H1 (cell line): ENCODE measurements at regions not wholly inside any gene's neighbourhood (a gene's known extent, or its start where the extent isn't known, plus 50 kb on each side); places are given as distances from the start of the nearest gene placed in this dataset.

Experiments
- CTCF ChIA-PET: fragments of 300-600 bp; sonication (Branson Sonifier 250); formaldehyde crosslinking; loops from one replicate; lab custom pipeline; 2021; ENCODE audit not compliant: partially characterized antibody; lab: Charles Lee
- POLR2A ChIA-PET: fragments of 300-600 bp; sonication (Branson Sonifier 250); formaldehyde crosslinking; loops from one replicate; lab custom pipeline; 2021; ENCODE audit warnings: inconsistent platforms; ENCODE audit not compliant: partially characterized antibody; lab: Charles Lee
- DNase-seq, 2 experiments: peaks; one replicate each; pipeline versions ENCODE4 v3.0.0 to v3.0.0-alpha.2; 2010 to 2022; ENCODE audit warnings: low spot score in 2 of 2, low read depth in 1 of 2, mixed read lengths in 1 of 2
- FAIRE-seq: peaks from 2 replicates; lab custom pipeline; 2011; peaks lifted over from hg19 to GRCh38; lab: Jason Lieb, UNC
- H2AFZ ChIP-seq: 2 replicates; pipeline ENCODE4 v1.8.1; 2012; ENCODE audit warnings: low read length, inconsistent platforms
- H2AK5ac ChIP-seq: 2 replicates; pipeline ENCODE4 v1.6.1; 2013; ENCODE audit warnings: low read depth, low read length
- H2BK120ac ChIP-seq: replicated peaks from 2 replicates; pipeline ENCODE3; 2013; ENCODE audit warnings: low read depth, low read length, inconsistent platforms
- H2BK12ac ChIP-seq: 2 replicates; pipeline ENCODE4 v1.6.1; 2013; ENCODE audit warnings: low read depth, low read length
- H2BK15ac ChIP-seq: 2 replicates; pipeline ENCODE4 v1.6.1; 2013; ENCODE audit warnings: low read length
- H2BK20ac ChIP-seq: 2 replicates; pipeline ENCODE4 v1.6.1; 2013; ENCODE audit warnings: low read length
- H2BK5ac ChIP-seq: 2 replicates; pipeline ENCODE4 v1.6.1; 2013; ENCODE audit warnings: low read depth, low read length
- H3K14ac ChIP-seq: 2 replicates; pipeline ENCODE4 v1.6.1; 2013; ENCODE audit warnings: inconsistent platforms; ENCODE audit not compliant: insufficient read length
- H3K18ac ChIP-seq: 2 replicates; pipeline ENCODE4 v1.6.1; 2013; ENCODE audit warnings: low read length; ENCODE audit errors: extremely low read depth
- H3K23ac ChIP-seq: 2 replicates; pipeline ENCODE4 v1.6.1; 2013; ENCODE audit warnings: inconsistent platforms; ENCODE audit not compliant: insufficient read length
- H3K23me2 ChIP-seq: 2 replicates; pipeline ENCODE4 v1.6.1; 2013; ENCODE audit warnings: low read depth, low read length
- H3K27ac ChIP-seq: 2 replicates; pipeline ENCODE4 v1.6.1; 2011; ENCODE audit warnings: low read depth, low read length, inconsistent platforms
- H3K27me3 ChIP-seq, 4 experiments: replicated peaks in 1 of 4; 1 replicate in 1 of 4; 2 replicates in 3 of 4; pipeline versions ENCODE4 v1.6.1 to v1.8.1; 2011 to 2013; ENCODE audit warnings: low read length in 3 of 4, mild to moderate bottlenecking in 3 of 4, inconsistent platforms in 2 of 4, mixed read lengths in 2 of 4, moderate library complexity in 1 of 4; ENCODE audit not compliant: control insufficient read depth in 3 of 4, insufficient read depth in 3 of 4; ENCODE audit errors: extremely low read depth in 1 of 4
- H3K36me3 ChIP-seq, 4 experiments: 2 replicates each; pipeline versions ENCODE4 v1.6.1 to v1.8.1; 2011 to 2013; ENCODE audit warnings: mild to moderate bottlenecking in 4 of 4, low read length in 3 of 4, moderate library complexity in 2 of 4, control low read depth in 1 of 4, inconsistent platforms in 1 of 4; ENCODE audit not compliant: insufficient read depth in 4 of 4, control insufficient read depth in 2 of 4
- H3K4ac ChIP-seq: replicated peaks from 2 replicates; pipeline ENCODE3; 2013; ENCODE audit warnings: low read length, low read depth, mixed read lengths, inconsistent platforms; ENCODE audit not compliant: insufficient read length
- H3K4me1 ChIP-seq, 4 experiments: replicated peaks in 1 of 4; 1 replicate in 1 of 4; 2 replicates in 3 of 4; pipeline versions ENCODE4 v1.6.1 to v1.8.1; 2011 to 2013; ENCODE audit warnings: low read length in 3 of 4, inconsistent platforms in 2 of 4, mixed read lengths in 1 of 4; ENCODE audit not compliant: insufficient read depth in 4 of 4, control insufficient read depth in 3 of 4
- H3K4me2 ChIP-seq, 2 experiments: 2 replicates each; pipeline versions ENCODE4 v1.6.1 to v1.8.1; 2011 to 2013; ENCODE audit warnings: low read depth in 2 of 2, low read length in 2 of 2, control low read depth in 1 of 2, inconsistent platforms in 1 of 2, mild to moderate bottlenecking in 1 of 2; ENCODE audit not compliant: insufficient read depth in 1 of 2
- H3K4me3 ChIP-seq, 4 experiments: fragments of 200-600, 300-600 bp in 1 of 4; sonication (generic), shearing (Covaris generic), sonication (Bioruptor Twin) in 1 of 4; 2 replicates each; pipeline versions ENCODE4 v1.5.1 to v1.8.1; 2011 to 2016; ENCODE audit warnings: low read length in 4 of 4, low read depth in 3 of 4, control low read depth in 2 of 4, inconsistent platforms in 2 of 4, mild to moderate bottlenecking in 2 of 4, mixed read lengths in 1 of 4, moderate library complexity in 1 of 4; ENCODE audit not compliant: insufficient read depth in 2 of 4; ENCODE audit errors: extremely low read depth in 1 of 4
- H3K56ac ChIP-seq: replicated peaks from 2 replicates; pipeline ENCODE3; 2013; ENCODE audit warnings: low read depth, mild to moderate bottlenecking, mixed read lengths, low read length, inconsistent platforms; ENCODE audit not compliant: insufficient read length
- H3K79me1 ChIP-seq: 2 replicates; pipeline ENCODE4 v1.6.1; 2013; ENCODE audit warnings: low read depth, low read length, control low read depth
- H3K79me2 ChIP-seq, 2 experiments: 2 replicates each; pipeline versions ENCODE4 v1.6.1 to v1.8.1; 2012 to 2013; ENCODE audit warnings: low read length in 2 of 2, mild to moderate bottlenecking in 2 of 2, inconsistent platforms in 1 of 2; ENCODE audit not compliant: insufficient read depth in 2 of 2, control insufficient read depth in 1 of 2
- H3K9ac ChIP-seq, 4 experiments: replicated peaks in 1 of 4; 1 replicate in 1 of 4; 2 replicates in 3 of 4; pipeline versions ENCODE4 v1.6.1 to v1.8.1; 2011 to 2013; ENCODE audit warnings: low read depth in 3 of 4, low read length in 3 of 4, control low read depth in 2 of 4, mild to moderate bottlenecking in 2 of 4, moderate library complexity in 2 of 4, inconsistent platforms in 1 of 4; ENCODE audit errors: extremely low read depth in 1 of 4
- H3K9me3 ChIP-seq, 2 experiments: 2 replicates each; pipeline versions ENCODE4 v1.6.1 to v1.8.1; 2012 to 2013; ENCODE audit warnings: mild to moderate bottlenecking in 2 of 2, moderate library complexity in 2 of 2, control low read depth in 1 of 2, inconsistent platforms in 1 of 2, low read depth in 1 of 2, low read length in 1 of 2, mixed read lengths in 1 of 2; ENCODE audit not compliant: insufficient read depth in 2 of 2
- H4K20me1 ChIP-seq, 2 experiments: replicated peaks in 1 of 2; 2 replicates each; pipeline versions ENCODE3 to v1.8.1; 2011 to 2013; ENCODE audit warnings: inconsistent platforms in 2 of 2, low read length in 2 of 2, mild to moderate bottlenecking in 1 of 2; ENCODE audit not compliant: insufficient read depth in 2 of 2, control insufficient read depth in 1 of 2
- H4K5ac ChIP-seq: 2 replicates; pipeline ENCODE4 v1.6.1; 2013; ENCODE audit warnings: low read length, low read depth, mixed read lengths, inconsistent platforms; ENCODE audit not compliant: insufficient read length
- H4K8ac ChIP-seq: 2 replicates; pipeline ENCODE4 v1.8.0; 2013; ENCODE audit warnings: mild to moderate bottlenecking, moderate library complexity, low read length, inconsistent platforms; ENCODE audit not compliant: insufficient read depth; ENCODE audit errors: extremely low read depth
- H4K91ac ChIP-seq: replicated peaks from 2 replicates; pipeline ENCODE3; 2013; ENCODE audit warnings: low read length, mixed read lengths, inconsistent platforms; ENCODE audit not compliant: insufficient read length
- CEBPB ChIP-seq: IDR thresholded peaks from 2 replicates; pipeline ENCODE4 v1.6.1; 2012; ENCODE audit warnings: low read depth, low read length
- KDM1A ChIP-seq: fragments of 200-600, 300-600 bp; sonication (generic); IDR thresholded peaks from 2 replicates; pipeline ENCODE4 v1.7.1; 2016; ENCODE audit warnings: mild to moderate bottlenecking, low read length, borderline replicate concordance
- KDM4A ChIP-seq: IDR thresholded peaks from one replicate; pipeline ENCODE4 v1.7.1; 2012; ENCODE audit warnings: low read depth, mild to moderate bottlenecking, moderate library complexity, low read length, inconsistent platforms; ENCODE audit not compliant: severe bottlenecking
- NANOG ChIP-seq: IDR thresholded peaks from 2 replicates; pipeline ENCODE4 v1.6.1; 2011; ENCODE audit warnings: low read length, low read depth, mild to moderate bottlenecking, inconsistent platforms; ENCODE audit not compliant: insufficient read depth, poor library complexity, severe bottlenecking
- POLR2A ChIP-seq, 2 experiments: IDR thresholded peaks; 1 replicate in 1 of 2; 2 replicates in 1 of 2; pipeline ENCODE4 v1.6.1; 2011; ENCODE audit warnings: low read depth in 2 of 2, low read length in 2 of 2, mild to moderate bottlenecking in 2 of 2; ENCODE audit errors: control extremely low read depth in 1 of 2
- SAP30 ChIP-seq: fragments of 300-600 bp; sonication (generic); IDR thresholded peaks from 2 replicates; pipeline ENCODE4 v1.7.1; 2012; ENCODE audit warnings: low read length, moderate library complexity, mild to moderate bottlenecking, inconsistent platforms; ENCODE audit not compliant: insufficient read depth, insufficient replicate concordance
- SIRT6 ChIP-seq: IDR thresholded peaks from one replicate; pipeline ENCODE4 v1.7.1; 2012; ENCODE audit warnings: low read length, inconsistent platforms
- SUZ12 ChIP-seq: fragments of 200-600 bp; sonication (generic); IDR thresholded peaks from 2 replicates; pipeline ENCODE4 v1.6.1; 2012; ENCODE audit warnings: mild to moderate bottlenecking, inconsistent platforms, low read length, moderate library complexity, mixed read lengths
- TEAD4 ChIP-seq: IDR thresholded peaks from 2 replicates; pipeline ENCODE4 v1.6.1; 2012; ENCODE audit warnings: low read depth, low read length, inconsistent platforms, mixed read lengths
- WGBS, 2 experiments: shearing (Covaris generic) in 1 of 2; methylation state at CpG; one replicate each; pipeline versions ENCODE4 v1.1.6 to v1.1.7; 2013 to 2015; ENCODE audit warnings: low lambda C conversion rate in 2 of 2, mixed read lengths in 2 of 2, inconsistent platforms in 1 of 2, low coverage in 1 of 2, missing lambda C conversion rate in 1 of 2; ENCODE audit not compliant: insufficient replicate concordance in 2 of 2, insufficient coverage in 1 of 2, insufficient read length in 1 of 2; ENCODE audit errors: extremely low coverage in 1 of 2, missing lambda C conversion rate in 1 of 2; 5-methylcytosine and 5-hydroxymethylcytosine counted together
- TF ChIP-seq, protein P1 (sequence below): IDR thresholded peaks from 2 replicates; pipeline ENCODE4 v1.6.1; 2012; ENCODE audit warnings: low read length, inconsistent platforms

DNA sequence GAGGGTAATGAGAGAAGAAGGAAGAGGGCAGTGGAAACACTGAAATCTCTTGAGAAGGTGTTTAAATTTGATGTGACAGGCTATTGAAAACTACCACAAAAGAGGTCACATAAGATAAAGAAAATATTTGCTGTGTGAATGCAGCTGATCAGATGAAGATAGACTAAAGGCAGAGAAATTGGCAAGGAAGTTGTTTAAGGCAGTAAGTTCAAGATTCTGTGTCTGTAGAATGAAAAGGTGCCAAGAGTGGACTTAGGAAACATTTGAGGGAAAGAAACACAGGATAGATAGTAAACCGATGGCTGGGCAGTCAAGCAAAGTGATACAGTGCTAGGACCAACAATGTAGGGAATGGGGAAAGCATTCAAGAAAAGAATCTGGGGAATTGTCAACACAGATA lies 332.3 kb upstream of the MARCKS start:
- Histone ChIP-seq H3K79me2 (no peaks in the 10 kb centered on the region), H2BK5ac (no peak overlapping the region), H3K36me3 (no peaks in the 10 kb centered on the region), H2BK120ac (no peak overlapping the region), H4K8ac (no peak overlapping the region), H3K14ac (no peak overlapping the region), H3K4me2 (no peak overlapping the region), H3K27me3 (no peaks in the 10 kb centered on the region)
- POLR2A ChIA-PET = no interaction called here
- no peak for TF ChIP-seq CEBPB
- no peak for TF ChIP-seq SIRT6
- TF ChIP-seq NANOG = no peak
- no peak for TF ChIP-seq KDM1A
- no peak for TF ChIP-seq TEAD4
- no peak for TF ChIP-seq SAP30
- TF ChIP-seq, protein P1, sequence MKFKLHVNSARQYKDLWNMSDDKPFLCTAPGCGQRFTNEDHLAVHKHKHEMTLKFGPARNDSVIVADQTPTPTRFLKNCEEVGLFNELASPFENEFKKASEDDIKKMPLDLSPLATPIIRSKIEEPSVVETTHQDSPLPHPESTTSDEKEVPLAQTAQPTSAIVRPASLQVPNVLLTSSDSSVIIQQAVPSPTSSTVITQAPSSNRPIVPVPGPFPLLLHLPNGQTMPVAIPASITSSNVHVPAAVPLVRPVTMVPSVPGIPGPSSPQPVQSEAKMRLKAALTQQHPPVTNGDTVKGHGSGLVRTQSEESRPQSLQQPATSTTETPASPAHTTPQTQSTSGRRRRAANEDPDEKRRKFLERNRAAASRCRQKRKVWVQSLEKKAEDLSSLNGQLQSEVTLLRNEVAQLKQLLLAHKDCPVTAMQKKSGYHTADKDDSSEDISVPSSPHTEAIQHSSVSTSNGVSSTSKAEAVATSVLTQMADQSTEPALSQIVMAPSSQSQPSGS = no peak
- TF ChIP-seq SUZ12 = no peak
- no peak for TF ChIP-seq KDM4A
- TF ChIP-seq POLR2A (IDR thresholded peaks at IDR 0.05; ENCODE audit: control extremely low read depth in 1 of 2, low read depth in 2 of 2, low read length in 2 of 2) = no peak
- TF ChIP-seq, all 59 proteins: peak for 0
- H3K4ac ChIP-seq = no peak overlapping the region
- no peak overlapping the region for H3K23ac ChIP-seq
- no peak overlapping the region for H3K4me3 ChIP-seq
- no peak overlapping the region for H2AFZ ChIP-seq
- H2BK15ac ChIP-seq = no peak overlapping the region
- H3K9me3 ChIP-seq = no peaks in the 10 kb centered on the region
- H3K23me2 ChIP-seq = no peaks in the 10 kb centered on the region
- no peak overlapping the region for H3K27ac ChIP-seq
- H3K79me1 ChIP-seq = no peaks in the 10 kb centered on the region
- CTCF ChIA-PET = no interaction called here
- no peak overlapping the region for H4K5ac ChIP-seq
- no peak overlapping the region for H3K18ac ChIP-seq
- H2BK20ac ChIP-seq = no peak overlapping the region
- H3K4me1 ChIP-seq = no peaks in the 10 kb centered on the region
- H3K9ac ChIP-seq = no peak overlapping the region
- no peak overlapping the region for H2BK12ac ChIP-seq
- no peak overlapping the region for H4K91ac ChIP-seq
- FAIRE-seq (no peak), DNase-seq (no peak)
- no peak overlapping the region for H3K56ac ChIP-seq
- no peak overlapping the region for H2AK5ac ChIP-seq
- no peaks in the 10 kb centered on the region for H4K20me1 ChIP-seq
- 74% methylated on average over 1 of the region's 1 CpG; no CpG with 5 or more reads in 1 of the 2 experiments for WGBS, 2 experiments
